RWPE2 (cell line): ENCODE measurements at regions not wholly inside any gene's neighbourhood (a gene's known extent, or its start where the extent isn't known, plus 50 kb on each side); places are given as distances from the start of the nearest gene placed in this dataset.

ENCODE experiments used
- ATAC-seq: fragments of 200-7000 bp; cut with Tn5 transposase; 3 replicates; pipeline ENCODE4 v1.9.1; 2021; ENCODE audit warnings: low read depth
- DNase-seq: peaks from one replicate; pipeline ENCODE4 v3.0.0-alpha.2; 2020; ENCODE audit warnings: low spot score
- H3K27ac ChIP-seq: fragments of 450-650 bp; 2 replicates; pipeline ENCODE4 v1.5.1; 2017; ENCODE audit warnings: mild to moderate bottlenecking; ENCODE audit not compliant: poor library complexity, severe bottlenecking
- H3K27me3 ChIP-seq: fragments of 250-450 bp; sonication (Bioruptor Pico); 2 replicates; pipeline ENCODE4 v1.5.1; 2021; ENCODE audit warnings: mild to moderate bottlenecking, moderate library complexity; ENCODE audit not compliant: insufficient read depth, poor library complexity, severe bottlenecking
- H3K36me3 ChIP-seq: fragments of 250-450 bp; sonication (Bioruptor Pico); 2 replicates; pipeline ENCODE4 v1.5.1; 2020; ENCODE audit warnings: low read depth, mild to moderate bottlenecking, moderate library complexity
- H3K4me1 ChIP-seq: fragments of 250-450 bp; sonication (Bioruptor Pico); 2 replicates; pipeline ENCODE4 v1.5.1; 2021; ENCODE audit warnings: mild to moderate bottlenecking, moderate library complexity; ENCODE audit not compliant: insufficient read depth, poor library complexity, severe bottlenecking
- H3K4me3 ChIP-seq: fragments of 250-450 bp; sonication (Bioruptor Pico); 2 replicates; pipeline ENCODE4 v1.5.1; 2021; ENCODE audit warnings: mild to moderate bottlenecking, moderate library complexity; ENCODE audit not compliant: severe bottlenecking
- H3K9me3 ChIP-seq: fragments of 250-450 bp; sonication (Bioruptor Pico); 2 replicates; pipeline ENCODE4 v1.5.1; 2021; ENCODE audit warnings: mild to moderate bottlenecking, moderate library complexity; ENCODE audit not compliant: severe bottlenecking
- CTCF ChIP-seq: fragments of 450-650 bp; IDR thresholded peaks from one replicate; pipeline ENCODE4 v1.5.1; 2017; ENCODE audit warnings: mild to moderate bottlenecking, moderate library complexity; ENCODE audit not compliant: poor library complexity, severe bottlenecking

GRCh38 chr9:96052686-96053085 is 177.2 kb downstream of the ERCC6L2 start:
- ATAC-seq, result peak; percentile 25; the same call in 1 of the 3 replicates
- no peaks in the 10 kb centered on the region for H3K36me3 ChIP-seq
- no peak for DNase-seq
- no peaks in the 10 kb centered on the region for H3K4me1 ChIP-seq
- no peak overlapping the region for H3K4me3 ChIP-seq
- no peak for TF ChIP-seq CTCF
- H3K9me3 ChIP-seq, result no peaks in the 10 kb centered on the region
- H3K27me3 ChIP-seq, result no peaks in the 10 kb centered on the region
- H3K27ac ChIP-seq, result no peak overlapping the region

- Histone ChIP-seq H3K9me3 (no peaks in the 10 kb centered on the region), H3K27ac (no peak overlapping the region), H3K36me3 (no peaks in the 10 kb centered on the region), H3K4me1 (no peaks in the 10 kb centered on the region), H3K4me3 (no peak overlapping the region), H3K27me3 (no peaks in the 10 kb centered on the region)
- TF ChIP-seq CTCF, result no peak
- ATAC-seq (no peak), DNase-seq (no peak)
Measured at GRCh38 chr9:96051423-96051822, 175.9 kb downstream of the ERCC6L2 start.

- no peaks in the 10 kb centered on the region for H3K36me3 ChIP-seq
- H3K4me1 ChIP-seq, result no peaks in the 10 kb centered on the region
- no peak overlapping the region for H3K27ac ChIP-seq
- H3K27me3 ChIP-seq, result no peaks in the 10 kb centered on the region
- no peak for ATAC-seq
- H3K9me3 ChIP-seq, result no peaks in the 10 kb centered on the region
- no peak for DNase-seq
- TF ChIP-seq CTCF, result no peak
- H3K4me3 ChIP-seq, result no peak overlapping the region
Measured at GRCh38 chr9:96050861-96051155, 175.3 kb downstream of the ERCC6L2 start.

- H3K27me3 ChIP-seq, result no peaks in the 10 kb centered on the region
- H3K9me3 ChIP-seq, result no peaks in the 10 kb centered on the region
- TF ChIP-seq CTCF, result no peak
- no peak overlapping the region for H3K4me3 ChIP-seq
- ATAC-seq, result no peak
- H3K36me3 ChIP-seq, result no peaks in the 10 kb centered on the region
- no peaks in the 10 kb centered on the region for H3K4me1 ChIP-seq
- no peak for DNase-seq
- no peak overlapping the region for H3K27ac ChIP-seq
Measured at GRCh38 chr9:96050048-96050860, 174.8 kb downstream of the ERCC6L2 start.

- no peak for ATAC-seq
- no peaks in the 10 kb centered on the region for H3K4me1 ChIP-seq
- DNase-seq, result no peak
- no peak overlapping the region for H3K27ac ChIP-seq
- H3K36me3 ChIP-seq, result no peaks in the 10 kb centered on the region
- no peaks in the 10 kb centered on the region for H3K27me3 ChIP-seq
- H3K4me3 ChIP-seq, result no peak overlapping the region
- TF ChIP-seq CTCF, result no peak
- no peaks in the 10 kb centered on the region for H3K9me3 ChIP-seq
Measured at GRCh38 chr9:96048956-96049831, 173.7 kb downstream of the ERCC6L2 start.
